HG03378 (cell line): ENCODE measurements at regions not wholly inside any gene's neighbourhood (a gene's known extent, or its start where the extent isn't known, plus 50 kb on each side); places are given as distances from the start of the nearest gene placed in this dataset.

ENCODE experiments used
- ATAC-seq: cut with Tn5 transposase; IDR thresholded peaks from one replicate; pipeline ENCODE4 v1.9.1; 2021; ENCODE audit warnings: mild to moderate bottlenecking, moderate library complexity; ENCODE audit not compliant: unreplicated experiment

DNA sequence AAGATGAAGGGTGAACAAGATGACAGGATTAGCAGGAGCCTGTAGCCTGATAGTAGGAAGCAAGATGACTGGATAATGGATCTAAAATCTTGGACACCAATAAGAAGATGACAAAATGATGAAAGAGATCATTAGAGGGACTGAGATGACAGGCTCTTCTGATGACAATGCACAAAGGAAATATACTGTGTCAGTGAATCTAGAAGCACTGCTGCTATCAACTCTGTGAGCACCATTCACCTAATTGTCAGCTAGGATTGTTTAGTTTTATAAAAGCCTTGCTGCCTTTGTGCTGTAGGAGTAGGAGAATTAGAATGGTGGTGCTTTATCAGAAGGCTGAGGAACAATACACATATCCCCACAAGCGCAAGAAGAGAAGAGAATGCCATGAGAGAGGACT, 1127.8 kb downstream of the DTWD2 start:
- ATAC-seq: no peak

DNA sequence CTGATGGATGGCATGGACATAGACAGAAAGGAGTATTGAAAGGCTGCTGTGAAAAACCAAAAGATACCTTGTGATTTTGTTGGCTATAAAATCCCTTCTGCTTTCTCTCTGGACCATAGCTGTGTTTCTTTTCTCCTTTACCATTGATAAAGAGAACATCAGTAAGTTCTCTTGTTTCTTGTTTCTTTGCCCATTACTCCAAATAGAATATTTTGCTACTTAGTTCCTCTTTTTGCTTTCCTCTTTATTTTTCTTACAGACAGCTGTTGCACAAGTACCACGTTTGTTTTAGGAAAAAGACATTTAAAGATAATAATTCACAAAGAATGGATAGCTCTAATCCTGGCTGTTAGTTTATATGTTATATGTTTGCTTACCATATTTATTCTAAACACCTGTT, 1129.2 kb downstream of the DTWD2 start:
- ATAC-seq: no peak

DNA sequence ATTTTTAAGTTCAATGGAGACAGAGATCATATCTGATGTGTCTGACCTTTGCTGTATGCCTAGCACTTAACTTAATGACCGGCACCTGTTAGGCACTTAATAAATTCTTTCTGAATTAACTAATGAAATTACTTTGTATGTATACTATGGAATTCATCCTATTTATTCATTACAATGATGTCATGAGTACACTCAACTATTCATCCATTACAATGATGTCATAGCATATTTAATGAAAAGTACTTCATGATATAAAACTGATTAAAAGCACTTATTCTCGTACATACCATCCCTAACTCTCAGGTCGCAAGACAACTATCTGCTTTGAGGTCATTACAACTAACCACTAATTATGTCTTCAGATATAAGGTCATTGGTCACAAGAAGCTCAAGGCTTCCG, 1131.6 kb downstream of the DTWD2 start:
- ATAC-seq: no peak

DNA sequence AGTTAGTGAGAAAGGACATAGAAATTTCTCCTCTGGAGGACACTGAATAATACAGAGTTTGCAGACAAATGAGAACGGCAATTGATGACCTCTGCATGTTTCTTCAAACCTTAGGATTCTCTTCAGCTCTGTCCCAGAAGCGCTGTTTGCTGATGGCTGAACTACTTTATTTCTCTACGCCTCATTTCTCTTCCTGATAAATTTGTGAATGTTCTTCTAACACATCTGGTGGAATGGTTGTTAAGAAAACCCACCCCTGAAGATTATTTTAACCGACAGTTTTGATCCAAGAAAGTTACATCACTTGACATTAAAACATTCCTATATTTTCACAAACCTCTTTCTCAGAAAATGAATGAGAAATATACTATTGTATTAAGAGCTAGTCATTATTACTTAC, 1150.6 kb downstream of the DTWD2 start:
- no peak for ATAC-seq

DNA sequence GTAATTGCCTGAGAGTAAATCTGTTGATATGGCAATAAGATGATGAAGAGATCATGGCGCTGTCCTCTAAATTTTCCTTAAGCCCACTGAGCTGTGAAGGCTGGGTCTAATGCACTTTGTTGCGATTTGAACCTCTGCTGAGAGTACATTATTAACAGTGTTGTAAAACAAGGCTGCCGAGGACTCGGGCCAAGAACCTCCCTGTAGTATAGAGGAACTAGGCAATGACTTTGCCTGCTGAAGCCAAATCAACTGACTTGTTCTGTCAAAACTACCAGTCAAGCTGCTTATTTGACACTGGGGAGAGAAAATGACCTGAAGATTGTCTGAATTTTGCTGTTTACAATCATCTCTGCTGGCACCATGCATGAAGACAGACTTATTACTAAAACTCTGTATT, 1154.7 kb downstream of the DTWD2 start:
- ATAC-seq: no peak

DNA sequence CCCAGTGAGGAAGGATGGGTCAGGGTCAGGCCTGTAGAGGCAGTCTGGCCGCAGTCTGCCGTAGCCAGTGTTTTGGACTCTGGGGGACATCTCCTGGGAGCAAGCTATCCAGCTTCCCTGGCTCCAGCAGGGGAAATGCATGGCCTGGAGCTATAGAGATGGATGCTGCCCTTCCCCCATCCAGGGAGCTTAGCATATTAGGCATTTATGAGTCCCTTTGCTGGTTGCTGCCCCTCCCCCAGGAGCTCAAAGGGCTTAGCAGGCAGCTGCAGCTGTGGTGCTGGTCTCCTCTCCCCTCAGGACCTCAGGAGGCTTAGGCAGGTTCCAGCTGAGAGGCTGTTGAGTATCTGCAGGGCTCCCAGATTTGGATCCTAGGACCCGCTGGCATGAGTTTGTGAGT, 1158.7 kb downstream of the DTWD2 start:
- ATAC-seq: no peak

DNA sequence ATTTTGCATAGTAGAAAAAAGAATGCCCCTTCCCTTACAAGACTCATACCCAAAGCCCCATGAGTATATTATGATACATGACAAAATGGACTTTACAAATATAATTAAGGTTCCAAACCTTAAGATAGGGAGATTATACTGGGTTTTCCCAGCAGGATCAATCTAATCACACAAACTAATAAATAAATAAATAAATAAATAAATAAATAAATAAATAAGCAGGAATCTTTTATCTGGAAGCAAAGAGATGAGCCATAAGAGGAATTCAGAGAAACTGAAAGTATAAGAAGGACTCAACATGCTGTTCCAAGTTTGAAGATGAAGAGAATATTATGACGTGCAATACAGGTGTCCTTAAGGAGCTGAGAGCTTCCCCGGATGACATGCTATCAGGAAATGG, 1174.5 kb downstream of the DTWD2 start:
- no peak for ATAC-seq

DNA sequence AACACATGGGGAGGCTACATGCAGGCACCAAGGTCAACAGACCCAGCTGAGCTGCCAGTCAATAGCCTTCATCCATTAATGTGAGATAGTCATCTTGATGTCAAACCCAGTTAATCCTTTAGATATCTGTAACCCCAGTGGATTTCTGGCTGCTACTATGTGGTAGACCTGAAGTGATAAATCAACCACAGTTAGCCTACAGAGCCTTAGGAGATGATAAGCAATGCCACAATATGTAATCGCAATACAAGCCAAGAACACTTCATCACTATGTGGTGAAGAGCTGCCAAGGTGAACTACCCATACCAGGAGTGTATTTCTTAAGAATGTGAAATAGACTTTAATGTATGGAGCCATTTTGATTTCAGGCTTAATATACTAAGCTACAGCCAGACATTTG, 1175.5 kb downstream of the DTWD2 start:
- ATAC-seq: no peak

DNA sequence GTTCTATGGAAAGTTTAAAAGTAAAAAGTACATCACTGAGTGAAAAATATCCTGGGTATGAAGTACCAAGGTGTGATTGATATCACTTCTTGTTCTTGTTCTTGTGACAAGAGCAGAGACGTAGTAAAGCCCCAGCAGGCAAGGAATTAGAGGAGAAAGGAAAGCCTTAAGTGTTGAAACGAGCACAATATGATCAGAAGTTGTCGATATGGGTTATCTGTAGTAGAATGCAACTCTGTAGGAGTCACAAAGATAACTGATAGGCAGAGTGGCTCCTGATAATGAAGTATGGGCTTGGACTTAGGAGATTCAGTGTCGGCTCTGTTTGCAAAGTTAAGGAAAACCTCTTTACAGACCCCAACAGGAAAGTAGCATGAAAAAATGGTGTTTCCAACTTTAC, 1179.1 kb downstream of the DTWD2 start:
- ATAC-seq: no peak

DNA sequence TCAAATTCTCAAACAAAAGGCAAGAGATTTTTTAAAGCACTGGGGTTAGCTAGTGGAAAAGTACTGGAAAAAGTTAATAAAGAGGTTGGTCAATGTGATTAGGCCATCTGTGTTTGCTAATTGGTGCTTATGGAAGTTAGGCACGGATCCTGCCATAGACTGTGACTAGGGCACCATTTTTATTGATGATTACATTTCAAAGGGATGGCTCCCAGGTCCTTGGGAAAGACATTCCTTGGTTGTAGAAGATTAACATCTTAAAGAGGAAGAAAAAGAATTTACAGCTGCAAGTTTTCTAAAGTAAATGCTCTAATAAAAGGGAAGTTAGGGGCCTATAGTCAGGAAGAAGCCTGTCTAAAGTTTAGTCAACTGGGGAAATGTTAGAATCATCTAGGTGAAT, 1183.3 kb downstream of the DTWD2 start:
- no peak for ATAC-seq

DNA sequence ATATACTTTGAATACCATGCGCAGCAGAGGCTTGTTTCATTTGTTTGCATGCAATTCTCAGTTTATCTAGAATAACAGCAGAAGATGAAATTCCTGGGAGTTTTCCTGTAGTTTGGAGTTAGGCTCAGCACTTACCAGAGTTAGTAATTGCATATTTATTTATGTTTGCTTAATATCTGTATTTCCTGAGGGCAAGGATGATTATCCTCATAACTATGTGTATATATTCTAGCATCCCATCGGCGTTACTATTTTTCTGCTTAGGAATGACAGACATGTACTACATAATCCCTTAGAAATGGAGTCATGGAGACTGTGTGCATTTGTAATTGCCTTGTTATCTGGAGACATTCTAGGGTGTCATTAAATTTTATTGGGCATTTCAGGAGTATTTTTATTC, 1184.8 kb downstream of the DTWD2 start:
- ATAC-seq: no peak

DNA sequence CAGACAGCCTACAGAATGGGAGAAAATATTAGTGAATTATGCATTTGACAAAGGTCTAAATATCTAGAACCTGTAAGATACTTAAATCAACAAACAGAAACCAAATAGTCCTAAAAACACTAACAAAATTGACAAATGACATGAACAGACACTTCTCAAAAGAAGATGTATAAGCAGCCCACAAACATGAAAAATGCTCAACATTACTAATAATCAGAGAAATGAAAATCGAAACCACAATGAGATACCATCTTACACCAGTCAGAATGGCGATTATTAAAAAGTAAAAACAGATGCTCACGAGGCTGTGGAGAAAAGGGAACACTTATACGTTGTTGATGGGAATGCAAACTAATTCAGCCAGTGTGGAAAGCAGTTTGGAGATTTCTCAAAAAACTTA, 1186.8 kb downstream of the DTWD2 start:
- ATAC-seq: no peak

DNA sequence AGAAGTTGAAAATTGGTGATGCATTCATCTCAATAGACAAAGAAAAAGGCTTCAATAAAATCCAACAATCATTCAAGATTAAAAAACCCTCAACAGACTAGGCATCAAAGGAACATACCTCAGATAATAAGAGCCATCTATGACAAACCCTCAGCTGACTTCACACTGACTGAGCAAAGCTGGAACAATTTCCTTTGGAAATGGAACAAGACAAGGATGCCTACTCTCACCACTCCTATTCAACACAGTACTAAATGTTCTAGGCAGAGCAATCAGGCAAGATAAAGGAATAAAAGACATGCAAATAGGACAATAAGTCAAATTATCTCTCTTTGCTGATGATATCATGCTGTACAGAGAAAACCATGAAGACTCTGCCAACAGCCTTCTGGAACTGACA, 1188.1 kb downstream of the DTWD2 start:
- no peak for ATAC-seq

DNA sequence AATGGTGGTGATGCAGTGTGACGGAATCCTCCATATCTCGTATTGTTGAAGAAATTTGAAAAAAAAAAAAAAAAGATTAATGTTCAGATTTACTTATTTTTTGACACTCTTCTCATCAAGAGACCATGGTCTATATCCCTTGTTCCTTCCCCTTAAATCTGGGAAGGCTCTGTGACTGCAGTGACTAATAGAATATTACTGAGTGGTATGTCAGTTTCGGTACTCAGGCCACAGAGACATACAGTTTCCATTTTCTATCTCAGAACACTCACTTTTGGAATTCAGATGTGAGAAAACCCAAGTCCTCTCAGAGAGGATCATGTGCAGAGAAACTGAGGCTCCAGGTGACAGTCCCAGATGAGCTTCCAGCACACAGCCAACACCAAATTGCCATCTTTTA, 1193.5 kb downstream of the DTWD2 start:
- no peak for ATAC-seq

DNA sequence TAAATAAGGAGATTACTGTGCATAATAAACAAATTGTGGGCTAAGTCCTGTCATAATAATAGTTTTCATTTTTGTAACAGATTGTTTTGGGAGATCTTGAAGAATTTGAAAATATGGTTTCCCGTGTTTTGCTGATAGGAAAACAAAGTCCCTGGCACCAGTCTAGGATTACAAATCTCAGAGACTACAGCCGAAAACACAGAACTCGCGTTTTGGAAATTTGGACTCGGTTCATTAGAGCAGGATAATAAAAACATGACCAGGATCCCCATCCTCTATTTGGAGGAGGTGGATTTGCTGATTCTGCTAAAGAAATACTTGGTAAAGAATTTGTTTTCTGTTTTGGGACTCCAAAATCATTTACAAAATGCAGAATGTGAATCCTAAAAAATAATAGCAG, 1194.4 kb downstream of the DTWD2 start:
- no peak for ATAC-seq

DNA sequence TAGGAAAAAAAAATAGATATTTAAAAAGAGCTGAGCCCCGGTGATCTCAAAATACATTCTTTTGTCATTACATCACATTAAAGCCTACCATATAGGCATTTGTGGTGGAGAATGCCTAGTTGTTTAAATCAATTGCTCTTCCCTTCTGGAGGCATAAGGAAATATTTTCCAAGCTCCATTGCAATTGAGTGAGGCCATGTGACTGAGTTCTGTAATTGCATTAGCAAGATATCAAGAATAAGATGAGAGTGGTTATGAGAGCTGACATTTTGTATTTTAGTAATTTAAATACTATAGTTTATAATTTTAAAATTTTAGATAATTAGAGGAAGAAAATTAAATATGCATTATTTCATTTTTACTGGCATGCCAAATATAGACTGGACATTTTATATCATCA, 1195.9 kb downstream of the DTWD2 start:
- no peak for ATAC-seq

DNA sequence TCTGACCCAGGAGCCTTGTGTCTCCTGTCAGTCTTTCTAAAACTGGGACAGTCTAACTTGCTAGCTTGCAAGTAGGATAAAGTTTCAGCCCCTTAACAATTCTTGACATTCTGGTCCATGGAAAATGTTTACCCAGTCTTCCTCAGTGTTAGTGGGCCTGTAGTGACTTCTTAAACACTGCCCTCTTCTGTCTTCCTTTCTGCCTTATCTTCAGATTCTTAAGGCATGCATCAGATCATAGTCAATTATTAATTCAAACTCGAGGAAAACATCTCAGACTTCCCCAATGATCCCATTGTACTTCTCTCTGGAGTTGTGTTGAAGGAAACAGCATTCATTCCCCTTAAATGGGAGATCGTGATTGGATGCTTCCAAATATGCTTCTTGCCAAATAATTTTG, 1199.8 kb downstream of the DTWD2 start:
- ATAC-seq: no peak

DNA sequence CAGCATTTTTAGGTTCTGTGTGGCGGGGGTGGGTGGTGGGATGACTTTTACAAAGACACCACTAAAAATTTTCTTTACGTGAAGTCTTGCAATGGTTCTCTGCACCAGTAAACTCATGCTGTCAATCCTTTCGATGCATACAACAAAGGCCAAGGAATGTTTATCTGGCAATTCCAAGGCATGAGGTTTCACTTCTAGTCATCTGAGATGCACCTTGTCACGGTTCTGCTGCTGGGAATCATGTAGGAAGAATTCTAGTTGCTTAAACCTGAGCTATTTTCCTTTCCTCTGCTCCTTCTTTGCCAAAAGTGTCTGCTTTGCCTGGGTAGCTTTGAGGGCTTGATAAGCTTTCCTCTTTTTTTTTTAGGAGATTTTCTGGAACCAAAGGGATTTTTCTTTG, 1204.5 kb upstream of the SEMA6A start:
- ATAC-seq: no peak

DNA sequence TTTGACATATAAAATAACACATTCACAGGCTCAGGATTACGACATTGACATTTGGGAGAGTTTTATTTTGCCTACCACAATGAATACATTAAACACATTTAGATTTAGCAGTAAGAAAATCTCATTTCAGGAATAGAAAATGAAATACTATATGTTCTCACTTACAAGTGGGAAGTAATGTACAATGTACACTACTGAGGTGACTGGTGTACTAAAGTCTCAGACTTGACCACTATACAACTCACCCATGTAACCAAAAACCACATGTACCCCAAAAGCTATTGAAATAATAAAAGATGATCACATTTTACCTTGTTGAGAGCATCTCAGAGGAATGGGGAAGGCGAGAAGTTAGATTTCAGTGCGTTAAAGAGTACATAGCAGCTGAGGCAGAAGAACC, 1202.4 kb upstream of the SEMA6A start:
- peak; percentile 50 for ATAC-seq

DNA sequence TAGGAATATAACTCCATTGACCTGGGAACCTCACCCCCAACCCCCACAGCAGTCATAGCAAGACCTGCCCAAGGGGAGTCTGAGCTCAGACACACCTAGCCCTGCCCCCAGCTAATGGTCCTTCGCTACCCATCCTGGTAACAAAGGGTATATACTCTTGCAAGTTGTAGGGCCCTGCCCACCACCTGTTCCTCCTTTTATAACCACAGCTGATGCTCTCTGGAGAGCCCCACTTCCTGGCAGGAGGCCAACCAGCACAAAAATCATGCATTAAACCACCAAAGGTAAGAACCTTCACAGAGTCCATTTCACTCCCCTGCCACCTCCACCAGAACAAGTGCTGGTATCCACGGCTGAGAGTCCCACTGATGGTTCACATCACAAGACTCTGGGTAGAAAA, 1195.3 kb upstream of the SEMA6A start:
- ATAC-seq: no peak

DNA sequence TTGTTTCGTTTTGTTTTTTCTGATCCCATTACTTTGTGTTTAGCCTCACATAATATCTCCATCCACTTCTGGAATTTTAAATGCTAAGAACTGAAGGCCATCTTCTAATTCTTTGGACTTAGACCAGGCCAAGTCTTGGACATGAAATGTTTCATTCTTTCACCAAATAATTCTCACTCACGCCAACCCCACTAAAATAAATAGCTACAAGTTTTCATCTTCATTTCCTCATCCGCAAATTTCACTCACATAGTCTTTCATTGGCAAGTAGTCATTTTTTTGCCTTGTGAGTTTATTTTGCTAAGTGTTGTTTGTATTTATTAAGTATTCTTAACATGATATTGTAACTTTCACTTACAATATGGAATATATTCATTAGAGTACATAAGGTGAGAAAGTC, 1188.6 kb upstream of the SEMA6A start:
- no peak for ATAC-seq

DNA sequence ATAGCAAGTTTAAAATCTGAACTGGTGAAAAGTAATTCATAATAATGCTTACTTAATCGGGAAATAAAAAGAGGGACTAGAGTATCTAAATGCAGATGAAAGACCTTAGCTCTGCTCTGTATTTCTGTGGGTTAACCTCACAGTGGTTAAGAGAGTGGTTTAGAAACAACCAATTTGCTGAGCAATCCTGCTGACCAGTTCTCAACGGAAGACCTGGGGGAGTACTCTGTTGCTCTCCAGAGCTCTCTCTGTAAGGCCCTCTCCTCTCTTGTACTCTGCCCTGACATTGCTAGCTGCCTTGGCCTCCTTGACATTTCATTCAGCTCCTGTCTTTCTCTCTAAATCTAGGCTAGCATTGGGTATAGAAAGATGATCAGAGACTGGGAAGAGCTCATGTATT, 1186.6 kb upstream of the SEMA6A start:
- no peak for ATAC-seq

DNA sequence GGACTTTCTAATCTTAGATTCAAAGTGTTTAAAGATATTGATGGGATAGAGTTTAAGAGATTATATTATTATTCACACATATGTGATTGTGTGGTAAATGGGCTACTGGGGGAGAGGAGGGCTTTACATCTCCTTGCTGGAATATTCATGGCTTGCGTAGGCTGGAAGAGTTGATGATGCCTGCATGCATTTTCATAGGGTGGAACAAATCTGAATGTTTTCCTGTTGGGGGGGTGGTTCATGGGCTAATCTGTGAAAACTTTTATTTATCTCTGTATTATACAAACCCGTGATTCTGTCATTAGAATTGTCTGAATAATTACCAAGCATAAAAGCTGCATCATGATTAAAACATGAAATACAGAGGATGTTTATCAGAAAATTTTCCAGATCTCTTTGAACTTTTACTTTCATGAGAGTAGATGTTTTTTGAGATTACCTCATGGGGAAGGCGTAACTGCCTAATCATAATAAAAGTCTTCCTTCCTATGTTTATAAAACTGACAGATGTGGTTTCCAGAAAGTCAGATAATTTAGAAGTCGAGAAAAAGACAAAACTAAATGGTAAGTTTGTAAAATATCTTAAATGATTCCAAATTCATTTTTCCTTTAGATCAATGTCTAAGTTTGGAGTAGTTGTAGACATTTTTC, 1185.4 kb upstream of the SEMA6A start:
- no peak for ATAC-seq

DNA sequence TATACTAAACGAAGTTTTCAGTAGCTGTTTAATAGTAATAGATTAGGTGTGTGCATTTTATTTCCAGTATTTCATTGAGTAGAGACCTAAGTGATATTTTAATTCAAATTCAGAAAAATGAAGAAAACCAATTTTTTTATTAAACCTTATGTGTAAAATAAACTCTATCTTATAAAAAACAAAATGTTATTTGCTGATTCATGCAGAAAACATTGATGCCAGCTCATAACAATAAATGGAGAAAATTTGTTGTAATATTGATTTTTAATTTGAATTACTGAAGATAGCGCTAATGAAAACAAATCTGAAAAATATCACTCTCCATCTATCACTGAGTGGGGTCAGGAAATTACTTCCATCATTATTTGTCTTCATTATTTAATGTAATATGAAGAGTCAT, 1177.8 kb upstream of the SEMA6A start:
- ATAC-seq: no peak
